GM23338 (cell line): ENCODE measurements at regions not wholly inside any gene's neighbourhood (a gene's known extent, or its start where the extent isn't known, plus 50 kb on each side); places are given as distances from the start of the nearest gene placed in this dataset.

ENCODE experiments used
- ATAC-seq: fragments of 200-7000 bp; cut with Tn5 transposase; 3 replicates; pipeline ENCODE4 v1.9.1; 2020
- DNase-seq: peaks from one replicate; pipeline ENCODE4 v3.0.0-alpha.2; 2015; ENCODE audit warnings: low spot score
- H2AFZ ChIP-seq: fragments of 200-600 bp; sonication (generic); 2 replicates; pipeline ENCODE4 v1.8.0; 2016; ENCODE audit warnings: antibody characterized with exemption, mild to moderate bottlenecking, moderate library complexity
- H3F3A ChIP-seq: fragments of 200-600 bp; sonication (generic); replicated peaks from 2 replicates; pipeline ENCODE4 v1.8.0; 2017; ENCODE audit warnings: antibody characterized with exemption, mixed run types, low read depth
- H3K27ac ChIP-seq: fragments of 200-600 bp; sonication (generic); 2 replicates; pipeline ENCODE4 v1.6.1; 2016; ENCODE audit warnings: low read depth
- H3K27me3 ChIP-seq: fragments of 200-600 bp; sonication (generic); 2 replicates; pipeline ENCODE4 v1.8.0; 2016; ENCODE audit warnings: mild to moderate bottlenecking, mixed run types, moderate library complexity; ENCODE audit not compliant: insufficient read depth
- H3K36me3 ChIP-seq: fragments of 200-600 bp; sonication (generic); 2 replicates; pipeline ENCODE4 v1.8.0; 2016; ENCODE audit warnings: mild to moderate bottlenecking; ENCODE audit not compliant: insufficient read depth
- H3K4me1 ChIP-seq: fragments of 200-600 bp; sonication (generic); 2 replicates; pipeline ENCODE4 v1.8.0; 2016; ENCODE audit warnings: mild to moderate bottlenecking, moderate library complexity; ENCODE audit not compliant: insufficient read depth
- H3K4me2 ChIP-seq: fragments of 200-600 bp; sonication (generic); 2 replicates; pipeline ENCODE4 v1.7.1; 2017; ENCODE audit warnings: mixed run types
- H3K4me3 ChIP-seq: fragments of 200-600 bp; sonication (generic); 2 replicates; pipeline ENCODE4 v1.6.1; 2016; ENCODE audit warnings: mixed run types
- H3K79me2 ChIP-seq: fragments of 200-600 bp; sonication (generic); replicated peaks from 2 replicates; pipeline ENCODE4 v1.8.0; 2017; ENCODE audit warnings: mild to moderate bottlenecking; ENCODE audit not compliant: insufficient read depth
- H3K9me2 ChIP-seq: fragments of 200-600 bp; sonication (generic); 2 replicates; pipeline ENCODE4 v1.8.0; 2017; ENCODE audit not compliant: insufficient read depth
- H4K20me1 ChIP-seq: fragments of 200-600 bp; sonication (generic); replicated peaks from 2 replicates; pipeline ENCODE4 v1.8.0; 2017; ENCODE audit warnings: mild to moderate bottlenecking; ENCODE audit not compliant: insufficient read depth
- H3K27ac Mint-ChIP-seq: 2 replicates; pipeline ENCODE4 v1.8.0; 2020; ENCODE audit warnings: inconsistent platforms, mild to moderate bottlenecking, moderate library complexity, mixed read lengths
- H3K27me3 Mint-ChIP-seq: 3 replicates; pipeline ENCODE4 v1.8.0; 2022; ENCODE audit warnings: low read depth, mild to moderate bottlenecking, moderate library complexity, mixed read lengths, inconsistent platforms; ENCODE audit not compliant: insufficient read depth, poor library complexity
- H3K36me3 Mint-ChIP-seq: 3 replicates; pipeline ENCODE4 v1.8.0; 2021; ENCODE audit warnings: low read depth, mild to moderate bottlenecking, inconsistent platforms, moderate library complexity, mixed read lengths
- H3K4me1 Mint-ChIP-seq: 3 replicates; pipeline ENCODE4 v1.8.0; 2020; ENCODE audit warnings: mild to moderate bottlenecking, inconsistent platforms, mixed read lengths
- H3K4me3 Mint-ChIP-seq: 3 replicates; pipeline ENCODE4 v1.8.0; 2021; ENCODE audit warnings: moderate library complexity, mild to moderate bottlenecking, inconsistent platforms, mixed read lengths
- H3K9me3 Mint-ChIP-seq: 3 replicates; pipeline ENCODE4 v1.8.0; 2020; ENCODE audit warnings: moderate library complexity, mild to moderate bottlenecking, inconsistent platforms, mixed read lengths
- CREB1 ChIP-seq: fragments of 250-450 bp; sonication (Bioruptor Pico); IDR thresholded peaks from 2 replicates; pipeline ENCODE4 v1.5.0; 2020; ENCODE audit warnings: low read depth, mild to moderate bottlenecking, moderate library complexity
- CTCF ChIP-seq, 2 experiments: fragments of 200-600 bp in 1 of 2; sonication (generic) in 1 of 2; conservative IDR thresholded peaks; 2 replicates each; pipeline versions ENCODE4 v1.5.1 to v1.6.1; 2016 to 2017; ENCODE audit warnings: antibody characterized with exemption in 2 of 2, low read depth in 2 of 2, mild to moderate bottlenecking in 2 of 2, moderate library complexity in 1 of 2
- ETS1 ChIP-seq: IDR thresholded peaks from 2 replicates; pipeline ENCODE4 v1.6.1; 2016; ENCODE audit warnings: antibody characterized with exemption
- EZH2 ChIP-seq: fragments of 200-600 bp; sonication (generic); IDR thresholded peaks from one replicate; pipeline ENCODE4 v1.8.0; 2017; ENCODE audit warnings: antibody characterized with exemption, mild to moderate bottlenecking, low read depth; ENCODE audit not compliant: unreplicated experiment
- EZH2phosphoT487 ChIP-seq: fragments of 200-600 bp; sonication (generic); IDR thresholded peaks from one replicate; pipeline ENCODE4 v1.8.1; 2018; ENCODE audit warnings: antibody characterized with exemption; ENCODE audit not compliant: unreplicated experiment
- JUNB ChIP-seq: IDR thresholded peaks from one replicate; pipeline ENCODE4 v1.6.1; 2016; ENCODE audit warnings: antibody characterized with exemption; ENCODE audit not compliant: unreplicated experiment
- NANOG ChIP-seq: IDR thresholded peaks from 2 replicates; pipeline ENCODE4 v1.6.1; 2016; ENCODE audit warnings: antibody characterized with exemption, borderline replicate concordance
- POLR2AphosphoS5 ChIP-seq: IDR thresholded peaks from 2 replicates; pipeline ENCODE4 v1.6.1; 2016; ENCODE audit warnings: antibody characterized with exemption, low read depth
- REST ChIP-seq: IDR thresholded peaks from one replicate; pipeline ENCODE4 v1.6.1; 2018; ENCODE audit warnings: antibody characterized with exemption; ENCODE audit not compliant: unreplicated experiment
- STAT1 ChIP-seq: IDR thresholded peaks from one replicate; pipeline ENCODE4 v1.6.1; 2016; ENCODE audit warnings: antibody characterized with exemption; ENCODE audit not compliant: unreplicated experiment
- ZNF114 ChIP-seq: fragments of 250-450 bp; sonication (Bioruptor Pico); IDR thresholded peaks from 2 replicates; pipeline ENCODE4 v1.5.0; 2020; ENCODE audit warnings: mild to moderate bottlenecking, moderate library complexity
- ZNF331 ChIP-seq: fragments of 250-450 bp; sonication (Bioruptor Pico); IDR thresholded peaks from 2 replicates; pipeline ENCODE4 v1.5.0; 2020; ENCODE audit warnings: low read depth, mild to moderate bottlenecking, moderate library complexity
- ZNF462 ChIP-seq: fragments of 250-450 bp; sonication (Bioruptor Pico); IDR thresholded peaks from 2 replicates; pipeline ENCODE4 v1.5.0; 2020; ENCODE audit warnings: mild to moderate bottlenecking, moderate library complexity

GRCh38 chr19:30183807-30184490, 188.2 kb upstream of the ZNF536 start:
- peaks cover 55% of the 10 kb centered on the region for H3K9me3 Mint-ChIP-seq

More at GRCh38 chr19:30183807-30184490, 188.2 kb upstream of the ZNF536 start:
- no peaks in the 10 kb centered on the region for H4K20me1 ChIP-seq
- H3K4me2 ChIP-seq: no peak overlapping the region
- no peak overlapping the region for H3K27ac Mint-ChIP-seq
- H3K79me2 ChIP-seq: no peaks in the 10 kb centered on the region
- DNase-seq (no peak), ATAC-seq (no peak)
- peaks cover 4% of the 10 kb centered on the region; the same call in 2 of the 3 replicates for H3K4me1 Mint-ChIP-seq
- H3K4me3 Mint-ChIP-seq: no peak overlapping the region
- H3K36me3 Mint-ChIP-seq: peaks cover 11% of the 10 kb centered on the region; the same call in 1 of the 3 replicates
- H3K27me3 Mint-ChIP-seq: peaks cover 1% of the 10 kb centered on the region
- TF ChIP-seq CTCF (conservative IDR thresholded peaks at IDR 0.05; ENCODE audit: low read depth in 2 of 2): no peak
- no peak for TF ChIP-seq ZNF331 (CRISPR knock-in tag)
- TF ChIP-seq EZH2: no peak
- no peak for TF ChIP-seq ZNF114 (CRISPR knock-in tag)
- no peak for TF ChIP-seq CREB1 (CRISPR knock-in tag)
- no peak for TF ChIP-seq POLR2AphosphoS5
- no peak for TF ChIP-seq ZNF462 (CRISPR knock-in tag)
- TF ChIP-seq REST: no peak
- TF ChIP-seq JUNB: no peak
- TF ChIP-seq ETS1: no peak
- no peak for TF ChIP-seq EZH2phosphoT487
- no peak for TF ChIP-seq STAT1
- no peak for TF ChIP-seq NANOG
- peaks cover 3% of the 10 kb centered on the region; the same call in 1 of the 2 replicates for H3K4me1 ChIP-seq
- no peaks in the 10 kb centered on the region for H3K9me2 ChIP-seq
- H3K27me3 ChIP-seq: no peaks in the 10 kb centered on the region
- H3K36me3 ChIP-seq: no peaks in the 10 kb centered on the region; the same call in 1 of the 2 replicates
- H3F3A ChIP-seq: no peaks in the 10 kb centered on the region
- H3K27ac ChIP-seq: no peak overlapping the region
- no peak overlapping the region for H3K4me3 ChIP-seq
- H2AFZ ChIP-seq: no peak overlapping the region
